ENCODE measurements at regions not wholly inside any gene's neighbourhood (a gene's known extent, or its start where the extent isn't known, plus 50 kb on each side); places are given as distances from the start of the nearest gene placed in this dataset.

GRCh38 chr2:144194326-144195071 is 325.4 kb downstream of the ZEB2 start:
- TF ChIP-seq, protein P1, sequence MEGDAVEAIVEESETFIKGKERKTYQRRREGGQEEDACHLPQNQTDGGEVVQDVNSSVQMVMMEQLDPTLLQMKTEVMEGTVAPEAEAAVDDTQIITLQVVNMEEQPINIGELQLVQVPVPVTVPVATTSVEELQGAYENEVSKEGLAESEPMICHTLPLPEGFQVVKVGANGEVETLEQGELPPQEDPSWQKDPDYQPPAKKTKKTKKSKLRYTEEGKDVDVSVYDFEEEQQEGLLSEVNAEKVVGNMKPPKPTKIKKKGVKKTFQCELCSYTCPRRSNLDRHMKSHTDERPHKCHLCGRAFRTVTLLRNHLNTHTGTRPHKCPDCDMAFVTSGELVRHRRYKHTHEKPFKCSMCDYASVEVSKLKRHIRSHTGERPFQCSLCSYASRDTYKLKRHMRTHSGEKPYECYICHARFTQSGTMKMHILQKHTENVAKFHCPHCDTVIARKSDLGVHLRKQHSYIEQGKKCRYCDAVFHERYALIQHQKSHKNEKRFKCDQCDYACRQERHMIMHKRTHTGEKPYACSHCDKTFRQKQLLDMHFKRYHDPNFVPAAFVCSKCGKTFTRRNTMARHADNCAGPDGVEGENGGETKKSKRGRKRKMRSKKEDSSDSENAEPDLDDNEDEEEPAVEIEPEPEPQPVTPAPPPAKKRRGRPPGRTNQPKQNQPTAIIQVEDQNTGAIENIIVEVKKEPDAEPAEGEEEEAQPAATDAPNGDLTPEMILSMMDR (IDR thresholded peaks at IDR 0.05), result no peak

- TF ChIP-seq, protein P1 (IDR thresholded peaks at IDR 0.05), result no peak
Observed at GRCh38 chr2:144190908-144191605, 328.9 kb downstream of the ZEB2 start.

DNA sequence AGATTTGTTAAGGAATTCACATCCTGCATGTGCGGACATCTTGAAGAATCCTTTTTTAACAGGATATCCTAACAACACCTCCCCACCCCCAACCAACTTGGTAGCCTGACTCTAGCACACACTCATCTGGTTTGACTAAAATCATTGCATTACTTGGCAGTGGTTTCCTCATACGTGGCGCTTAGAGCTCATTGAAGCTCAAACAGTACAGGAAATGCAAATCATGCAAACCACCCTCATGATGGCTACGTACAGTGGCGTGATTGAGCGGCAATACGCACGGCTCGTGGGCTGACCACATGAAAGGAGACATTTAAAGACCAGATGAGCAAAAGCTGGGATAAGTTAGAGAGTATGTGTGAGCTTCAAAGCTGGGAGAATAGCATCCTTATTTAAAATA is 336.2 kb downstream of the ZEB2 start:
- TF ChIP-seq, protein P1 (IDR thresholded peaks at IDR 0.05), result no peak

- TF ChIP-seq, protein P1 (IDR thresholded peaks at IDR 0.05), result no peak
Observed at GRCh38 chr2:144181001-144181400, 338.9 kb downstream of the ZEB2 start.

- TF ChIP-seq, protein P1 (IDR thresholded peaks at IDR 0.05), result no peak
Observed at GRCh38 chr2:144180131-144180530, 339.8 kb downstream of the ZEB2 start.

DNA sequence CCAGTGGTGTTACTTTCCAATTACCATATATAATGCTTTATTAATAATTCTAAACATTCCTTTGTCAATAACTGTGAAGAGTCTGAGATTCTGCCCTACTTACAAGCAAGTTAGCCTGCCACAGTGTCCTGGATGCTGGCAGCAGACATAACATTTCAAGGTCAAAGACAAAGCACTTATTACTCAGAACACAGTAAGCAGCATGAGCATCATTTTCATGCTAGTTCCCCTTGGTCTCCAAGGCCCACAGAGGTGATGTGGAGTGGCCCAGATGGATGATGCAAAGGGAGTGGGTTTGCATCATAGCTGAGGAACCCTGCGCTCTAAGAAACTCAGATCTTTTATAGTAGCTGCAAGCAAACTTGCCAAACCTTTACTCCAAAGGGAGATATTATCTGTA is 349.7 kb downstream of the ZEB2 start:
- TF ChIP-seq, protein P1 (IDR thresholded peaks at IDR 0.05), result no peak

DNA sequence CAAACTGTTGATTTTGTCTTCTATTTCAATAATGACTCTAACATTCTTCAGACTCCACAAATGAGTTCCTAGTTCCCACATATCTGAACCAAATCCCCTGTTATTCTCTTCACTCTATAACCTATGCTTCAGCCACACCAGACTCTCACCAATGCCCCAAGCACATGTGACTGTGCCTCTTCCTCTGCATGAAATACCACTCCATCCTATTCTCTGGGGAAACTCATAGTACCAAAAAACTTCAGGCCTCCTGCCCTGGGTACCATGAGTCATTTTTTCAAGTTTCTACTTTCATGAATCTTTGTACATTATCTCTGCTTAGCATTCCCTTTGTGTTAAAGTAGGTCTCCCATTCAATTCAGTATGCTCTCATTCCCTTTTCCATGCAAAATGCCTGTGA is 353.2 kb downstream of the ZEB2 start:
- TF ChIP-seq, protein P1 (IDR thresholded peaks at IDR 0.05), result no peak
